BJ (cell line): ENCODE measurements at regions not wholly inside any gene's neighbourhood (a gene's known extent, or its start where the extent isn't known, plus 50 kb on each side); places are given as distances from the start of the nearest gene placed in this dataset.
"Not testable (repeated sequence)": the region's sequence is repeated elsewhere in the genome, so short reads cannot be mapped to it uniquely, and the experiment has no call there.

Source experiments
- CTCF ChIA-PET: fragments of 350-600 bp; formaldehyde crosslinking; extraction: SDS; loops from one replicate; lab custom pipeline; 2021; ENCODE audit warnings: antibody characterized with exemption, inconsistent platforms; lab: Yijun Ruan, JAX
- POLR2A ChIA-PET: fragments of 300-600 bp; sonication (Branson Sonifier 250); formaldehyde crosslinking; extraction: SDS; loops from one replicate; lab custom pipeline; 2021; ENCODE audit warnings: antibody characterized with exemption; lab: Charles Lee
- DNase-seq: peaks from one replicate; pipeline ENCODE4 v3.0.0-alpha.2; 2011; ENCODE audit warnings: low read depth
- H3K27me3 ChIP-seq: 2 replicates; pipeline ENCODE4 v1.6.0; 2011; ENCODE audit warnings: low read length; ENCODE audit not compliant: control insufficient read depth, insufficient read depth
- H3K36me3 ChIP-seq: 2 replicates; pipeline ENCODE4 v1.5.1; 2011; ENCODE audit warnings: low read length; ENCODE audit not compliant: control insufficient read depth, insufficient read depth
- H3K4me3 ChIP-seq: 2 replicates; pipeline ENCODE4 v1.5.1; 2011; ENCODE audit warnings: low read depth, mild to moderate bottlenecking, control low read depth, low read length
- CTCF ChIP-seq: IDR thresholded peaks from 2 replicates; pipeline ENCODE4 v1.5.1; 2011; ENCODE audit warnings: low read depth, mild to moderate bottlenecking, control low read depth, inconsistent platforms, low read length, moderate library complexity; ENCODE audit not compliant: insufficient read depth

- DNase-seq, result no peak
- CTCF ChIA-PET, result no interaction called here
- no peak for TF ChIP-seq CTCF
- no peaks in the 10 kb centered on the region for H3K27me3 ChIP-seq
- no peaks in the 10 kb centered on the region for H3K36me3 ChIP-seq
- POLR2A ChIA-PET, result no interaction called here
- H3K4me3 ChIP-seq, result no peak overlapping the region
These were observed 111.2 kb upstream of the ZFP64 start for GRCh38 chr20:52302736-52303135.

GRCh38 chr20:52302051-52302450 lies 110.5 kb upstream of the ZFP64 start:
- DNase-seq, H3K27me3 ChIP-seq, POLR2A ChIA-PET, H3K36me3 ChIP-seq, H3K4me3 ChIP-seq: not testable (repeated sequence)
- CTCF ChIA-PET, result interaction anchor here (2.0 kb wide), 1 partner anchor 10 kb away, joined by 8 read pairs; no protein-coding TSS in a partner anchor

GRCh38 chr20:52295556-52295955 lies 104.0 kb upstream of the ZFP64 start:
- no peaks in the 10 kb centered on the region for H3K27me3 ChIP-seq
- H3K36me3 ChIP-seq, result no peaks in the 10 kb centered on the region
- ChIA-PET POLR2A (no interaction called here), CTCF (interaction anchor here (3.6 kb wide), 1 partner anchor 17 kb away, joined by 20 read pairs; no protein-coding TSS in a partner anchor)
- no peak for DNase-seq
- no peak overlapping the region for H3K4me3 ChIP-seq
- TF ChIP-seq CTCF, result no peak

GRCh38 chr20:52294106-52294628 lies 102.6 kb upstream of the ZFP64 start:
- H3K36me3 ChIP-seq, result no peaks in the 10 kb centered on the region
- no peak for TF ChIP-seq CTCF
- no peaks in the 10 kb centered on the region for H3K27me3 ChIP-seq
- CTCF ChIA-PET, result interaction anchor here (0.6 to 3.6 kb wide), 3 partner anchors 13 to 109 kb away, joined by 3 to 20 read pairs (median 4); no protein-coding TSS in a partner anchor
- no peak overlapping the region for H3K4me3 ChIP-seq
- DNase-seq, result no peak
- POLR2A ChIA-PET, result no interaction called here

- no peak overlapping the region for H3K4me3 ChIP-seq
- TF ChIP-seq CTCF, result no peak
- POLR2A ChIA-PET, result no interaction called here
- H3K36me3 ChIP-seq, result no peaks in the 10 kb centered on the region
- CTCF ChIA-PET, result no interaction called here
- DNase-seq, result no peak
- no peaks in the 10 kb centered on the region for H3K27me3 ChIP-seq
These were observed 99.5 kb upstream of the ZFP64 start for GRCh38 chr20:52291109-52291508.

- no peak for TF ChIP-seq CTCF
- no peak for DNase-seq
- H3K36me3 ChIP-seq, result no peaks in the 10 kb centered on the region
- ChIA-PET POLR2A (no interaction called here), CTCF (no interaction called here)
- H3K27me3 ChIP-seq, result no peaks in the 10 kb centered on the region
- H3K4me3 ChIP-seq, result no peak overlapping the region
These were observed 99.0 kb upstream of the ZFP64 start for GRCh38 chr20:52290569-52290968.
